Thyroid gland (tissue), 4 donors: ENCODE measurements at regions not wholly inside any gene's neighbourhood (a gene's known extent, or its start where the extent isn't known, plus 50 kb on each side); places are given as distances from the start of the nearest gene placed in this dataset.

Experiments
- POLR2A ChIP-seq, 2 donors: fragments of 450-650 bp; IDR thresholded peaks; one replicate each; pipeline ENCODE4 v1.6.1; 2017; ENCODE audit warnings: antibody characterized with exemption in 2 of 2, mild to moderate bottlenecking in 2 of 2, moderate library complexity in 1 of 2
- TF ChIP-seq, protein P1 (sequence below), 6 experiments: fragments of 200-600 bp in 3 of 6; fragments of 450-650 bp in 3 of 6; sonication (generic) in 3 of 6; IDR thresholded peaks; one replicate each; pipeline ENCODE4 v1.5.1; 2016 to 2019; ENCODE audit warnings: antibody characterized with exemption in 6 of 6, mild to moderate bottlenecking in 2 of 6, inconsistent platforms in 1 of 6, moderate library complexity in 1 of 6

DNA sequence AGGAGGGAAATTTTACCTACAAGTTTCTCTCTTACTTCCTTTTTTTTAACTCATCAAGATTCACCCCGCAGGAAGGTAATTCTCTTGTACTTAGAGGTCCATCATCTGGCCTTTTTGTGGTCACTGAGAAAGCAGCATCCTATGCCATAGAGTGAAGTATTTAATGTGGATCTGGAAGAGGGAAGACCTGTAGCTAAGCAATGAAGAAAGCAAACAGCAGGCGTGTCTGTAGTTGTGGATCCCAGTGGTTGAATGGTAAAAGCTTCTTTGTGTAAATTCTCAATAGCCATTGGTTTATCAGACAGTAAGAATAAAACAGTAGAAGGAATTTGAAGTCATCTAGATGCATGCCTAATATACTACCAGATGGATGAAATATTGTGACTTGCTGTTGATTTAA, 196.4 kb downstream of the ANKRD7 start:
- no peak for TF ChIP-seq POLR2A (IDR thresholded peaks at IDR 0.05)
- TF ChIP-seq, protein P1, sequence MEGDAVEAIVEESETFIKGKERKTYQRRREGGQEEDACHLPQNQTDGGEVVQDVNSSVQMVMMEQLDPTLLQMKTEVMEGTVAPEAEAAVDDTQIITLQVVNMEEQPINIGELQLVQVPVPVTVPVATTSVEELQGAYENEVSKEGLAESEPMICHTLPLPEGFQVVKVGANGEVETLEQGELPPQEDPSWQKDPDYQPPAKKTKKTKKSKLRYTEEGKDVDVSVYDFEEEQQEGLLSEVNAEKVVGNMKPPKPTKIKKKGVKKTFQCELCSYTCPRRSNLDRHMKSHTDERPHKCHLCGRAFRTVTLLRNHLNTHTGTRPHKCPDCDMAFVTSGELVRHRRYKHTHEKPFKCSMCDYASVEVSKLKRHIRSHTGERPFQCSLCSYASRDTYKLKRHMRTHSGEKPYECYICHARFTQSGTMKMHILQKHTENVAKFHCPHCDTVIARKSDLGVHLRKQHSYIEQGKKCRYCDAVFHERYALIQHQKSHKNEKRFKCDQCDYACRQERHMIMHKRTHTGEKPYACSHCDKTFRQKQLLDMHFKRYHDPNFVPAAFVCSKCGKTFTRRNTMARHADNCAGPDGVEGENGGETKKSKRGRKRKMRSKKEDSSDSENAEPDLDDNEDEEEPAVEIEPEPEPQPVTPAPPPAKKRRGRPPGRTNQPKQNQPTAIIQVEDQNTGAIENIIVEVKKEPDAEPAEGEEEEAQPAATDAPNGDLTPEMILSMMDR (IDR thresholded peaks at IDR 0.05): no peak
